ENCODE measurements at regions not wholly inside any gene's neighbourhood (a gene's known extent, or its start where the extent isn't known, plus 50 kb on each side); places are given as distances from the start of the nearest gene placed in this dataset.
A peak's percentile ranks its signal among the peaks of the same experiment; 100 is the strongest.

DNA sequence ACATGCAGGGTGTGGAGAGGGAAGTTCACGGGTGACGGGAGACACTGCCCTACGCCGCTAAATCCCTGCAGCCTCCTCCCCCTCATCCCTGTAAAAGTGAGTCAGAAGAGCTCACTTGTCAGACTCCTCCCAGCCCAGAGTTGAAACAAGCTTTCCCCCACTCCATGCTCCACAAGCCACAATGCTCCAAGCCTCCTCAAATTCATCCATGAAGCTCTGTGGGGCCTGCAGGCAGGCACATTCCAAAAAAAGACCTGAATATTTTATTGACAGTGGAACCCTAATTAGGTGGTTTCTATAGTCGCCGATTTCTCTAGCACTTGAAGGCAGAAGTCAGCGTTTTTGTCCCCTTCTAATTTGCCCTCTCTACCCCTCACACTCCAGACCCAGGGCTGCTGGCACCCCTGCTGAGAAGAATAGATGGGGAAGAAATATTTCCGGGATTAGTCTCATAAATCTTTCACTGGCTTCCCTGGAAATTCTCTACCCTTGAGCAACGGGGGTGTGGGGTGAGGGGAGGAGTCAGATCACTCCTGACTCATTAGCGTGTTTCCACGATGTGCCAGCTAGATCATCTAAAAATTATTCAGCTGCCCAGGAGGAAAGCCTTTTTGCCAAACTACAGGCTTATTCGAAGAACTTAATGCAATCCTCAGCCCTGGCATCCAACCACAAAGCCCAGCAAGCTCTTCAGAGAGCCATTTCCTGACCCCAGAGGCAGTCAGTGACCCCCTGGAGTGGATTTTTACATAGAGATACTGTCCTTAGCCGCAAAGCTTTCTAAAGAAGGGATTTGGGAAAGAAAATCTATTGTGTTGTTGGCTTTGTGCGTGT, 97.1 kb downstream of the ENC1 start (continued):
- TF ChIP-seq, protein P1, sequence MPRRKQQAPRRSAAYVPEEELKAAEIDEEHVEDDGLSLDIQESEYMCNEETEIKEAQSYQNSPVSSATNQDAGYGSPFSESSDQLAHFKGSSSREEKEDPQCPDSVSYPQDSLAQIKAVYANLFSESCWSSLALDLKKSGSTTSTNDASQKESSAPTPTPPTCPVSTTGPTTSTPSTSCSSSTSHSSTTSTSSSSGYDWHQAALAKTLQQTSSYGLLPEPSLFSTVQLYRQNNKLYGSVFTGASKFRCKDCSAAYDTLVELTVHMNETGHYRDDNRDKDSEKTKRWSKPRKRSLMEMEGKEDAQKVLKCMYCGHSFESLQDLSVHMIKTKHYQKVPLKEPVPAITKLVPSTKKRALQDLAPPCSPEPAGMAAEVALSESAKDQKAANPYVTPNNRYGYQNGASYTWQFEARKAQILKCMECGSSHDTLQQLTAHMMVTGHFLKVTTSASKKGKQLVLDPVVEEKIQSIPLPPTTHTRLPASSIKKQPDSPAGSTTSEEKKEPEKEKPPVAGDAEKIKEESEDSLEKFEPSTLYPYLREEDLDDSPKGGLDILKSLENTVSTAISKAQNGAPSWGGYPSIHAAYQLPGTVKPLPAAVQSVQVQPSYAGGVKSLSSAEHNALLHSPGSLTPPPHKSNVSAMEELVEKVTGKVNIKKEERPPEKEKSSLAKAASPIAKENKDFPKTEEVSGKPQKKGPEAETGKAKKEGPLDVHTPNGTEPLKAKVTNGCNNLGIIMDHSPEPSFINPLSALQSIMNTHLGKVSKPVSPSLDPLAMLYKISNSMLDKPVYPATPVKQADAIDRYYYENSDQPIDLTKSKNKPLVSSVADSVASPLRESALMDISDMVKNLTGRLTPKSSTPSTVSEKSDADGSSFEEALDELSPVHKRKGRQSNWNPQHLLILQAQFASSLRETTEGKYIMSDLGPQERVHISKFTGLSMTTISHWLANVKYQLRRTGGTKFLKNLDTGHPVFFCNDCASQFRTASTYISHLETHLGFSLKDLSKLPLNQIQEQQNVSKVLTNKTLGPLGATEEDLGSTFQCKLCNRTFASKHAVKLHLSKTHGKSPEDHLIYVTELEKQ (tag by site-specific recombination; IDR thresholded peaks at IDR 0.05; ENCODE audit: borderline replicate concordance), result peak; percentile 71; the same call in 1 of the 2 replicates
- TF ChIP-seq ZXDB (tag by site-specific recombination; IDR thresholded peaks at IDR 0.05), result peak; percentile 93
- TF ChIP-seq ZFP69B (tag by site-specific recombination; IDR thresholded peaks at IDR 0.05), result peak; percentile 37; the same call in 1 of the 2 replicates
- TF ChIP-seq ZNF274 (IDR thresholded peaks at IDR 0.05; ENCODE audit: low read length), result no peak
- TF ChIP-seq ZNF274 (tag by site-specific recombination; IDR thresholded peaks at IDR 0.05; ENCODE audit: borderline replicate concordance), result no peak
- TF ChIP-seq ZNF140 (tag by site-specific recombination; IDR thresholded peaks at IDR 0.05), result no peak
- TF ChIP-seq SETDB1 (IDR thresholded peaks at IDR 0.05; ENCODE audit: insufficient read length, low read length), result no peak
- no peak for TF ChIP-seq GLIS2 (tag by site-specific recombination; IDR thresholded peaks at IDR 0.05)
- TF ChIP-seq, protein P2, sequence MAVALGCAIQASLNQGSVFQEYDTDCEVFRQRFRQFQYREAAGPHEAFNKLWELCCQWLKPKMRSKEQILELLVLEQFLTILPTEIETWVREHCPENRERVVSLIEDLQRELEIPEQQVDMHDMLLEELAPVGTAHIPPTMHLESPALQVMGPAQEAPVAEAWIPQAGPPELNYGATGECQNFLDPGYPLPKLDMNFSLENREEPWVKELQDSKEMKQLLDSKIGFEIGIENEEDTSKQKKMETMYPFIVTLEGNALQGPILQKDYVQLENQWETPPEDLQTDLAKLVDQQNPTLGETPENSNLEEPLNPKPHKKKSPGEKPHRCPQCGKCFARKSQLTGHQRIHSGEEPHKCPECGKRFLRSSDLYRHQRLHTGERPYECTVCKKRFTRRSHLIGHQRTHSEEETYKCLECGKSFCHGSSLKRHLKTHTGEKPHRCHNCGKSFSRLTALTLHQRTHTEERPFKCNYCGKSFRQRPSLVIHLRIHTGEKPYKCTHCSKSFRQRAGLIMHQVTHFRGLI (tag by site-specific recombination; IDR thresholded peaks at IDR 0.05), result 0 out of 2 replicates have a peak, but pooled peaks have one; percentile 11
- TF ChIP-seq, protein P3, sequence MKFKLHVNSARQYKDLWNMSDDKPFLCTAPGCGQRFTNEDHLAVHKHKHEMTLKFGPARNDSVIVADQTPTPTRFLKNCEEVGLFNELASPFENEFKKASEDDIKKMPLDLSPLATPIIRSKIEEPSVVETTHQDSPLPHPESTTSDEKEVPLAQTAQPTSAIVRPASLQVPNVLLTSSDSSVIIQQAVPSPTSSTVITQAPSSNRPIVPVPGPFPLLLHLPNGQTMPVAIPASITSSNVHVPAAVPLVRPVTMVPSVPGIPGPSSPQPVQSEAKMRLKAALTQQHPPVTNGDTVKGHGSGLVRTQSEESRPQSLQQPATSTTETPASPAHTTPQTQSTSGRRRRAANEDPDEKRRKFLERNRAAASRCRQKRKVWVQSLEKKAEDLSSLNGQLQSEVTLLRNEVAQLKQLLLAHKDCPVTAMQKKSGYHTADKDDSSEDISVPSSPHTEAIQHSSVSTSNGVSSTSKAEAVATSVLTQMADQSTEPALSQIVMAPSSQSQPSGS (tag by site-specific recombination; IDR thresholded peaks at IDR 0.05; ENCODE audit: low read depth), result no peak
- TF ChIP-seq YY2 (tag by site-specific recombination; IDR thresholded peaks at IDR 0.05), result no peak
- TF ChIP-seq, protein P4, sequence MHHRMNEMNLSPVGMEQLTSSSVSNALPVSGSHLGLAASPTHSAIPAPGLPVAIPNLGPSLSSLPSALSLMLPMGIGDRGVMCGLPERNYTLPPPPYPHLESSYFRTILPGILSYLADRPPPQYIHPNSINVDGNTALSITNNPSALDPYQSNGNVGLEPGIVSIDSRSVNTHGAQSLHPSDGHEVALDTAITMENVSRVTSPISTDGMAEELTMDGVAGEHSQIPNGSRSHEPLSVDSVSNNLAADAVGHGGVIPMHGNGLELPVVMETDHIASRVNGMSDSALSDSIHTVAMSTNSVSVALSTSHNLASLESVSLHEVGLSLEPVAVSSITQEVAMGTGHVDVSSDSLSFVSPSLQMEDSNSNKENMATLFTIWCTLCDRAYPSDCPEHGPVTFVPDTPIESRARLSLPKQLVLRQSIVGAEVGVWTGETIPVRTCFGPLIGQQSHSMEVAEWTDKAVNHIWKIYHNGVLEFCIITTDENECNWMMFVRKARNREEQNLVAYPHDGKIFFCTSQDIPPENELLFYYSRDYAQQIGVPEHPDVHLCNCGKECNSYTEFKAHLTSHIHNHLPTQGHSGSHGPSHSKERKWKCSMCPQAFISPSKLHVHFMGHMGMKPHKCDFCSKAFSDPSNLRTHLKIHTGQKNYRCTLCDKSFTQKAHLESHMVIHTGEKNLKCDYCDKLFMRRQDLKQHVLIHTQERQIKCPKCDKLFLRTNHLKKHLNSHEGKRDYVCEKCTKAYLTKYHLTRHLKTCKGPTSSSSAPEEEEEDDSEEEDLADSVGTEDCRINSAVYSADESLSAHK (tag by site-specific recombination; IDR thresholded peaks at IDR 0.05), result peak; percentile 90
- peak; percentile 27 for TF ChIP-seq GFI1B (tag by site-specific recombination; IDR thresholded peaks at IDR 0.05)
- peak; percentile 89 for TF ChIP-seq ZNF10 (tag by site-specific recombination; IDR thresholded peaks at IDR 0.05)
- peak; percentile 81 for TF ChIP-seq KLF10 (tag by site-specific recombination; IDR thresholded peaks at IDR 0.05)
- peak; percentile 80 for TF ChIP-seq ZNF843 (tag by site-specific recombination; IDR thresholded peaks at IDR 0.05)
- TF ChIP-seq ZSCAN30 (tag by site-specific recombination; IDR thresholded peaks at IDR 0.05), result 0 out of 2 replicates have a peak, but pooled peaks have one; percentile 44
- peak; percentile 85; the same call in 1 of the 2 replicates for TF ChIP-seq ZNF629 (tag by site-specific recombination; IDR thresholded peaks at IDR 0.05)
- no peak for TF ChIP-seq ZNF747 (tag by site-specific recombination; IDR thresholded peaks at IDR 0.05)
- no peak for TF ChIP-seq KLF16 (tag by site-specific recombination; IDR thresholded peaks at IDR 0.05)
- TF ChIP-seq ZNF510 (tag by site-specific recombination; IDR thresholded peaks at IDR 0.05; ENCODE audit: insufficient replicate concordance), result peak; percentile 54
- TF ChIP-seq ZNF654 (tag by site-specific recombination; IDR thresholded peaks at IDR 0.05; ENCODE audit: low read depth), result no peak
- peak; percentile 75 for TF ChIP-seq ZNF2 (tag by site-specific recombination; IDR thresholded peaks at IDR 0.05)
- TF ChIP-seq ZNF366 (tag by site-specific recombination; conservative IDR thresholded peaks at IDR 0.05), result 0 out of 2 replicates have a peak, but pooled peaks have one; percentile 56
- TF ChIP-seq SCRT1 (tag by site-specific recombination; IDR thresholded peaks at IDR 0.05; ENCODE audit: borderline replicate concordance), result no peak
- peak; percentile 90; the same call in 1 of the 2 replicates for TF ChIP-seq ZNF184 (tag by site-specific recombination; IDR thresholded peaks at IDR 0.05)
- TF ChIP-seq ZNF138 (tag by site-specific recombination; IDR thresholded peaks at IDR 0.05; ENCODE audit: borderline replicate concordance), result no peak
- no peak for TF ChIP-seq ZBTB1 (tag by site-specific recombination; IDR thresholded peaks at IDR 0.05)
- TF ChIP-seq IKZF3 (tag by site-specific recombination; IDR thresholded peaks at IDR 0.05), result peak; percentile 61; the same call in 1 of the 2 replicates
- peak; percentile 96 for TF ChIP-seq ZBTB20 (tag by site-specific recombination; IDR thresholded peaks at IDR 0.05)
- no peak; the same call in 1 of the 2 replicates for TF ChIP-seq KLF9 (tag by site-specific recombination; IDR thresholded peaks at IDR 0.05; ENCODE audit: low read depth)
- peak; percentile 41; the same call in 1 of the 2 replicates for TF ChIP-seq ZNF341 (tag by site-specific recombination; IDR thresholded peaks at IDR 0.05; ENCODE audit: low read depth)

Data from HEK293 (cell line).